ENCODE measurements at regions not wholly inside any gene's neighbourhood (a gene's known extent, or its start where the extent isn't known, plus 50 kb on each side); places are given as distances from the start of the nearest gene placed in this dataset.

GRCh38 chr1:63042278-63042677 is 258.3 kb downstream of the ATG4C start:
- H3K27ac ChIP-seq (ENCODE audit: low read length), result no peak overlapping the region
- H3K4me3 ChIP-seq (ENCODE audit: low read length), result no peak overlapping the region
- 89% methylated on average over 4 of the region's 4 CpGs for WGBS (ENCODE audit: insufficient coverage)
- Mint-ChIP-seq H3K36me3 (no peaks in the 10 kb centered on the region), H3K27ac (no peak overlapping the region), H3K27me3 (ENCODE audit: low read depth in 2 of 2) (no peaks in the 10 kb centered on the region), H3K4me3 (no peak overlapping the region), H3K9me3 (peaks cover 0 to 2% of the 10 kb centered on the region in 2 donors), H3K4me1 (no peaks in the 10 kb centered on the region)
- no peaks in the 10 kb centered on the region for H3K36me3 ChIP-seq (ENCODE audit: control insufficient read depth, insufficient read depth, low read length)
- intact Hi-C loops (cut with micrococcal nuclease), result no loop called here
- TF ChIP-seq CTCF (IDR thresholded peaks at IDR 0.05), result no peak
- no peak for ATAC-seq
- H3K27me3 ChIP-seq (ENCODE audit: control insufficient read depth, insufficient read depth, low read length), result no peaks in the 10 kb centered on the region
- DNase-seq, result no peak
- no peaks in the 10 kb centered on the region for H3K4me1 ChIP-seq (ENCODE audit: control insufficient read depth, insufficient read depth, low read length)
- no peaks in the 10 kb centered on the region for H3K9me3 ChIP-seq (ENCODE audit: control insufficient read depth, insufficient read depth, low read length)

GRCh38 chr1:63046539-63046938 is 262.6 kb downstream of the ATG4C start:
- H3K9me3 ChIP-seq (ENCODE audit: control insufficient read depth, insufficient read depth, low read length), result no peaks in the 10 kb centered on the region
- Mint-ChIP-seq H3K27ac (no peak overlapping the region), H3K27me3 (ENCODE audit: low read depth in 2 of 2) (peaks cover 0 to 7% of the 10 kb centered on the region in 2 donors), H3K4me3 (no peak overlapping the region), H3K4me1 (no peaks in the 10 kb centered on the region), H3K9me3 (peaks cover 0 to 2% of the 10 kb centered on the region in 2 donors), H3K36me3 (no peaks in the 10 kb centered on the region)
- no peaks in the 10 kb centered on the region for H3K36me3 ChIP-seq (ENCODE audit: control insufficient read depth, insufficient read depth, low read length)
- H3K4me1 ChIP-seq (ENCODE audit: control insufficient read depth, insufficient read depth, low read length), result no peaks in the 10 kb centered on the region
- WGBS (ENCODE audit: insufficient coverage), result 86% methylated on average over 2 of the region's 2 CpGs
- DNase-seq (no peak), ATAC-seq (no peak)
- intact Hi-C loops (cut with micrococcal nuclease), result no loop called here
- TF ChIP-seq CTCF (IDR thresholded peaks at IDR 0.05), result no peak
- no peak overlapping the region for H3K27ac ChIP-seq (ENCODE audit: low read length)
- H3K4me3 ChIP-seq (ENCODE audit: low read length), result no peak overlapping the region
- H3K27me3 ChIP-seq (ENCODE audit: control insufficient read depth, insufficient read depth, low read length), result no peaks in the 10 kb centered on the region

- H3K4me1 Mint-ChIP-seq, result no peaks in the 10 kb centered on the region
- no peaks in the 10 kb centered on the region for H3K36me3 Mint-ChIP-seq
- intact Hi-C loops (cut with micrococcal nuclease), result no loop called here
- H3K27me3 ChIP-seq (ENCODE audit: control insufficient read depth, insufficient read depth, low read length), result no peaks in the 10 kb centered on the region
- 81% methylated on average over 2 of the region's 2 CpGs for WGBS (ENCODE audit: insufficient coverage)
- peaks cover 0 to 7% of the 10 kb centered on the region in 2 donors for H3K27me3 Mint-ChIP-seq (ENCODE audit: low read depth in 2 of 2)
- TF ChIP-seq CTCF (IDR thresholded peaks at IDR 0.05), result no peak
- no peak overlapping the region for H3K4me3 ChIP-seq (ENCODE audit: low read length)
- DNase-seq (no peak), ATAC-seq (no peak)
- no peak overlapping the region for H3K27ac Mint-ChIP-seq
- no peak overlapping the region for H3K27ac ChIP-seq (ENCODE audit: low read length)
- no peaks in the 10 kb centered on the region for H3K4me1 ChIP-seq (ENCODE audit: control insufficient read depth, insufficient read depth, low read length)
- H3K9me3 Mint-ChIP-seq, result peaks cover 0 to 2% of the 10 kb centered on the region in 2 donors
- no peaks in the 10 kb centered on the region for H3K9me3 ChIP-seq (ENCODE audit: control insufficient read depth, insufficient read depth, low read length)
- no peak overlapping the region for H3K4me3 Mint-ChIP-seq
- H3K36me3 ChIP-seq (ENCODE audit: control insufficient read depth, insufficient read depth, low read length), result no peaks in the 10 kb centered on the region
Observed at GRCh38 chr1:63049135-63049534, 265.2 kb downstream of the ATG4C start.

- DNase-seq (no peak), ATAC-seq (no peak)
- Histone ChIP-seq H3K4me1 (ENCODE audit: control insufficient read depth, insufficient read depth, low read length) (no peaks in the 10 kb centered on the region), H3K4me3 (ENCODE audit: low read length) (no peak overlapping the region), H3K9me3 (ENCODE audit: control insufficient read depth, insufficient read depth, low read length) (no peaks in the 10 kb centered on the region), H3K27ac (ENCODE audit: low read length) (no peak overlapping the region), H3K36me3 (ENCODE audit: control insufficient read depth, insufficient read depth, low read length) (no peaks in the 10 kb centered on the region), H3K27me3 (ENCODE audit: control insufficient read depth, insufficient read depth, low read length) (no peaks in the 10 kb centered on the region)
- TF ChIP-seq CTCF (IDR thresholded peaks at IDR 0.05), result no peak
- Mint-ChIP-seq H3K27ac (no peak overlapping the region), H3K9me3 (no peaks in the 10 kb centered on the region), H3K4me1 (no peaks in the 10 kb centered on the region), H3K4me3 (no peak overlapping the region), H3K27me3 (ENCODE audit: low read depth in 2 of 2) (peaks cover 0 to 7% of the 10 kb centered on the region in 2 donors), H3K36me3 (no peaks in the 10 kb centered on the region)
- intact Hi-C loops (cut with micrococcal nuclease), result no loop called here
- WGBS (ENCODE audit: insufficient coverage), result 79% methylated on average over 5 of the region's 5 CpGs
Observed at GRCh38 chr1:63051356-63051755, 267.4 kb downstream of the ATG4C start.

Data from natural killer cell (primary cell).